RKO (cell line): ENCODE measurements at regions not wholly inside any gene's neighbourhood (a gene's known extent, or its start where the extent isn't known, plus 50 kb on each side); places are given as distances from the start of the nearest gene placed in this dataset.
"Not testable (repeated sequence)": the region's sequence is repeated elsewhere in the genome, so short reads cannot be mapped to it uniquely, and the experiment has no call there.

Source experiments
- DNase-seq: peaks from one replicate; pipeline ENCODE4 v3.0.0-alpha.2; 2016; ENCODE audit warnings: low spot score

GRCh38 chr12:131617179-131617578 lies 93.7 kb upstream of the SFSWAP start:
- no peak for DNase-seq

GRCh38 chr12:131617596-131618302 lies 93.1 kb upstream of the SFSWAP start:
- no peak for DNase-seq

GRCh38 chr12:131618303-131618658 lies 92.6 kb upstream of the SFSWAP start:
- no peak for DNase-seq

- DNase-seq, result no peak
Measured at GRCh38 chr12:131618701-131619100, 92.2 kb upstream of the SFSWAP start.

GRCh38 chr12:131619106-131619642 lies 91.7 kb upstream of the SFSWAP start:
- no peak for DNase-seq

- DNase-seq, result no peak
Measured at GRCh38 chr12:131619736-131620506, 91.0 kb upstream of the SFSWAP start.

- DNase-seq, result no peak
Measured at GRCh38 chr12:131620520-131620919, 90.4 kb upstream of the SFSWAP start.

- DNase-seq, result no peak
Measured at GRCh38 chr12:131620946-131621681, 89.8 kb upstream of the SFSWAP start.

GRCh38 chr12:131621701-131622421 lies 89.0 kb upstream of the SFSWAP start:
- DNase-seq, result no peak

- no peak for DNase-seq
Measured at GRCh38 chr12:131622422-131622955, 88.4 kb upstream of the SFSWAP start.

GRCh38 chr12:131623404-131624368 lies 87.2 kb upstream of the SFSWAP start:
- DNase-seq, result not testable (repeated sequence)

GRCh38 chr12:131624369-131624739 lies 86.5 kb upstream of the SFSWAP start:
- not testable (repeated sequence) for DNase-seq

- not testable (repeated sequence) for DNase-seq
Measured at GRCh38 chr12:131624756-131625501, 86.0 kb upstream of the SFSWAP start.

GRCh38 chr12:131625966-131626722 lies 84.7 kb upstream of the SFSWAP start:
- DNase-seq, result not testable (repeated sequence)

GRCh38 chr12:131627151-131628022 lies 83.5 kb upstream of the SFSWAP start:
- DNase-seq, result not testable (repeated sequence)

- DNase-seq, result no peak
Measured at GRCh38 chr12:131628023-131628740, 82.7 kb upstream of the SFSWAP start.

GRCh38 chr12:131628766-131629448 lies 82.0 kb upstream of the SFSWAP start:
- DNase-seq, result no peak
